Heart left ventricle (tissue), 16 donors: ENCODE measurements at regions not wholly inside any gene's neighbourhood (a gene's known extent, or its start where the extent isn't known, plus 50 kb on each side); places are given as distances from the start of the nearest gene placed in this dataset.

Experiments used
- ATAC-seq, 4 donors: fragments of 200-7000 bp; cut with Tn5 transposase; one replicate each; pipeline ENCODE4 v1.9.1; 2020 to 2022; ENCODE audit warnings: moderate library complexity in 4 of 4, mild to moderate bottlenecking in 3 of 4, moderate number of reproducible peaks in 1 of 4
- DNase-seq, 5 donors: peaks; one replicate each; pipeline ENCODE4 v3.0.0-alpha.2; 2020
- H3K27ac ChIP-seq, 12 donors: fragments of 200-600 bp; sonication (generic) in 4 of 12; one replicate each; pipeline versions ENCODE4 v1.5.0 to v1.8.0; 2016 to 2022; ENCODE audit warnings: mild to moderate bottlenecking in 2 of 12
- H3K27me3 ChIP-seq, 9 donors: fragments of 200-600 bp; sonication (generic) in 2 of 9; one replicate each; pipeline versions ENCODE4 v1.5.1 to v1.8.0; 2016 to 2022; ENCODE audit warnings: mild to moderate bottlenecking in 3 of 9
- H3K36me3 ChIP-seq, 9 donors: fragments of 200-600 bp; sonication (generic) in 2 of 9; one replicate each; pipeline versions ENCODE4 v1.5.0 to v1.8.0; 2018 to 2022; ENCODE audit warnings: mild to moderate bottlenecking in 2 of 9
- H3K4me1 ChIP-seq, 12 donors: fragments of 200-600 bp; sonication (generic) in 4 of 12; one replicate each; pipeline versions ENCODE4 v1.5.0 to v1.8.0; 2016 to 2022; ENCODE audit warnings: mild to moderate bottlenecking in 3 of 12
- H3K4me3 ChIP-seq, 12 donors: fragments of 200-600 bp; sonication (generic) in 4 of 12; one replicate each; pipeline versions ENCODE4 v1.5.0 to v1.8.0; 2017 to 2022; ENCODE audit warnings: mild to moderate bottlenecking in 9 of 12, moderate library complexity in 4 of 12
- H3K9me3 ChIP-seq, 12 donors: fragments of 200-600 bp; sonication (generic) in 4 of 12; one replicate each; pipeline versions ENCODE4 v1.5.0 to v1.8.0; 2016 to 2022; ENCODE audit warnings: mild to moderate bottlenecking in 1 of 12
- CTCF ChIP-seq, 12 donors: fragments of 200-600 bp; sonication (generic) in 4 of 12; IDR thresholded peaks; one replicate each; pipeline versions ENCODE4 v1.5.0 to v1.8.0; 2018 to 2022; ENCODE audit warnings: antibody characterized with exemption in 12 of 12, mild to moderate bottlenecking in 5 of 12
- POLR2A ChIP-seq, 2 donors: fragments of 450-650 bp; IDR thresholded peaks; one replicate each; pipeline ENCODE4 v1.6.1; 2017; ENCODE audit warnings: antibody characterized with exemption in 2 of 2, mild to moderate bottlenecking in 2 of 2, moderate library complexity in 2 of 2
- WGBS, 4 donors: extraction: QIAGEN DNeasy Blood & Tissue Kit in 2 of 4; methylation state at CpG; one replicate each; pipeline versions ENCODE4 v1.1.5 to v1.1.7; 2013 to 2018; 5-methylcytosine and 5-hydroxymethylcytosine counted together
- intact Hi-C, 10 donors: fragments of 100-400 bp; cut with DNase I; formaldehyde crosslinking; loops; one replicate each; pipeline versions ENCODE4 v1.11.1 to v1.14.2; 2022
- donor health status: ischemic (EF 13 %, LVEDD 7.1; RV severe dilation, severe dysfunction).
- donor health status: healthy with polysubstance abuse.
- donor health status: DM: no; HTN: yes; CAD: no.
- donor health status: DM: no; HTN: no; CAD: no.
- donor health status: ischemic (EF 25% LVEDD 6.9; RV normal size, moderate dysfunction).
- donor health status: ischemic (EF 25% LVEDD 5.7; RV mildly dilated, moderate dysfunction).
- donor health status: healthy.
- donor health status: DM: yes; HTN: yes; CAD: no.
- donor health status: ischemic (EF 35%, LVEDD 5.7; RV mildly dilated, moderate dysfunction).
- donor health status: nonischemic (EF 11% LVEDD 7.7; RV severe dilation, severe dysfunction).
- donor health status: DM: yes; HTN: yes; CAD: no.
- donor health status: PGD.
- donor health status: ischemic (EF 29% LVEDD 5.4; RV normal size, mild dysfunction).
- donor health status: nonischemic (EF 23%, LVEDD 6.1; RV moderate dilation, normal function).

- H3K4me1 ChIP-seq, result peaks cover 0 to 8% (median 0%) of the 10 kb centered on the region in 12 donors
- DNase-seq, result no peak
- no peak for ATAC-seq
- intact Hi-C loops, result no loop called here
- TF ChIP-seq CTCF (IDR thresholded peaks at IDR 0.05) (no peak), POLR2A (IDR thresholded peaks at IDR 0.05) (no peak)
- no peaks in the 10 kb centered on the region for H3K36me3 ChIP-seq
- no peaks in the 10 kb centered on the region for H3K27me3 ChIP-seq
- no peaks in the 10 kb centered on the region for H3K9me3 ChIP-seq
- 59 to 89% (median 76%) methylated on average over 4 of the region's 4 CpGs for WGBS, 4 donors
- H3K4me3 ChIP-seq, result no peak overlapping the region
- H3K27ac ChIP-seq, result peak overlapping the region in 1 of 12 donors; percentile 69
Measured at GRCh38 chr2:215659650-215660049, 223.8 kb upstream of the FN1 start.

GRCh38 chr2:215658635-215659305, 222.9 kb upstream of the FN1 start:
- peak overlapping the region in 1 of 12 donors; percentile 69 for H3K27ac ChIP-seq
- 70 to 80% (median 78%) methylated on average over 4 of the region's 4 CpGs for WGBS, 4 donors

GRCh38 chr2:215657844-215658243, 222.0 kb upstream of the FN1 start:
- Histone ChIP-seq H3K4me3 (no peak overlapping the region), H3K27ac (peak overlapping the region in 1 of 12 donors; percentile 69), H3K27me3 (no peaks in the 10 kb centered on the region), H3K9me3 (no peaks in the 10 kb centered on the region), H3K4me1 (peaks cover 0 to 3% (median 0%) of the 10 kb centered on the region in 12 donors), H3K36me3 (no peaks in the 10 kb centered on the region)
- ATAC-seq, result peak in 2 of 4 donors; percentile 31 to 82
- 66 to 84% (median 79%) methylated on average over 5 of the region's 5 CpGs for WGBS, 4 donors
- intact Hi-C loops, result no loop called here
- TF ChIP-seq CTCF (IDR thresholded peaks at IDR 0.05) (no peak), POLR2A (IDR thresholded peaks at IDR 0.05) (no peak)
- DNase-seq, result no peak

More at GRCh38 chr2:215658635-215659305, 222.9 kb upstream of the FN1 start:
- intact Hi-C loops, result no loop called here
- Histone ChIP-seq H3K9me3 (no peaks in the 10 kb centered on the region), H3K36me3 (no peaks in the 10 kb centered on the region), H3K27me3 (no peaks in the 10 kb centered on the region), H3K4me1 (peaks cover 0 to 3% (median 0%) of the 10 kb centered on the region in 12 donors), H3K4me3 (no peak overlapping the region)
- ATAC-seq, result peak in 1 of 4 donors; percentile 71
- DNase-seq, result no peak
- no peak for TF ChIP-seq POLR2A (IDR thresholded peaks at IDR 0.05)
- TF ChIP-seq CTCF (IDR thresholded peaks at IDR 0.05), result no peak

- no peak overlapping the region for H3K4me3 ChIP-seq
- no peaks in the 10 kb centered on the region for H3K27me3 ChIP-seq
- 63 to 70% (median 70%) methylated on average over 7 of the region's 7 CpGs for WGBS, 4 donors
- H3K4me1 ChIP-seq, result peaks cover 0 to 3% (median 0%) of the 10 kb centered on the region in 12 donors
- H3K36me3 ChIP-seq, result no peaks in the 10 kb centered on the region
- no peaks in the 10 kb centered on the region for H3K9me3 ChIP-seq
- DNase-seq (peak in 1 of 5 donors; percentile 10), ATAC-seq (no peak)
- peak overlapping the region in 1 of 12 donors; percentile 65 for H3K27ac ChIP-seq
- intact Hi-C loops, result no loop called here
- TF ChIP-seq POLR2A (IDR thresholded peaks at IDR 0.05), result no peak
- no peak for TF ChIP-seq CTCF (IDR thresholded peaks at IDR 0.05)
Measured at GRCh38 chr2:215654148-215654819, 218.4 kb upstream of the FN1 start.
